Osteocyte (in vitro differentiated cells): ENCODE measurements at regions not wholly inside any gene's neighbourhood (a gene's known extent, or its start where the extent isn't known, plus 50 kb on each side); places are given as distances from the start of the nearest gene placed in this dataset.

Experiments
- DNase-seq: peaks from one replicate; pipeline ENCODE4 v3.0.0; 2021; ENCODE audit warnings: mixed read lengths; ENCODE audit not compliant: unreplicated experiment; ENCODE audit errors: extremely low spot score
- H3K27ac Mint-ChIP-seq: one replicate; pipeline ENCODE4 v1.8.0; 2021; ENCODE audit warnings: mild to moderate bottlenecking, mixed read lengths; ENCODE audit not compliant: unreplicated experiment
- H3K27me3 Mint-ChIP-seq: one replicate; pipeline ENCODE4 v1.8.0; 2021; ENCODE audit warnings: mixed read lengths; ENCODE audit not compliant: unreplicated experiment
- H3K36me3 Mint-ChIP-seq: one replicate; pipeline ENCODE4 v1.8.0; 2021; ENCODE audit warnings: mixed read lengths; ENCODE audit not compliant: unreplicated experiment
- H3K4me1 Mint-ChIP-seq: one replicate; pipeline ENCODE4 v1.8.0; 2021; ENCODE audit warnings: mixed read lengths; ENCODE audit not compliant: unreplicated experiment
- H3K4me3 Mint-ChIP-seq: one replicate; pipeline ENCODE4 v1.8.0; 2021; ENCODE audit warnings: mild to moderate bottlenecking, moderate library complexity, mixed read lengths; ENCODE audit not compliant: unreplicated experiment
- H3K9me3 Mint-ChIP-seq: one replicate; pipeline ENCODE4 v1.8.0; 2021; ENCODE audit warnings: mixed read lengths; ENCODE audit not compliant: unreplicated experiment
- CTCF ChIP-seq: fragments of 200-600 bp; sonication (generic); IDR thresholded peaks from 2 replicates; pipeline ENCODE4 v1.5.0; 2021; ENCODE audit warnings: antibody characterized with exemption, mild to moderate bottlenecking, moderate library complexity

GRCh38 chr10:113979409-113979808, 64.3 kb upstream of the ADRB1 start:
- Mint-ChIP-seq H3K27ac (no peak overlapping the region), H3K9me3 (peaks cover 4% of the 10 kb centered on the region), H3K4me1 (peaks cover 5% of the 10 kb centered on the region), H3K27me3 (no peaks in the 10 kb centered on the region), H3K36me3 (no peaks in the 10 kb centered on the region), H3K4me3 (no peak overlapping the region)
- DNase-seq: no peak
- no peak for TF ChIP-seq CTCF

- Mint-ChIP-seq H3K9me3 (no peaks in the 10 kb centered on the region), H3K4me3 (no peak overlapping the region), H3K4me1 (peaks cover 5% of the 10 kb centered on the region), H3K27ac (no peak overlapping the region), H3K27me3 (no peaks in the 10 kb centered on the region), H3K36me3 (no peaks in the 10 kb centered on the region)
- DNase-seq: no peak
- TF ChIP-seq CTCF: peak; percentile 25
Observed at GRCh38 chr10:113980408-113981087, 63.1 kb upstream of the ADRB1 start.

GRCh38 chr10:113982296-113982695, 61.4 kb upstream of the ADRB1 start:
- DNase-seq: no peak
- no peak for TF ChIP-seq CTCF
- Mint-ChIP-seq H3K27me3 (no peaks in the 10 kb centered on the region), H3K4me1 (peaks cover 5% of the 10 kb centered on the region), H3K4me3 (no peak overlapping the region), H3K9me3 (no peaks in the 10 kb centered on the region), H3K27ac (no peak overlapping the region), H3K36me3 (no peaks in the 10 kb centered on the region)

GRCh38 chr10:113982769-113983168, 60.9 kb upstream of the ADRB1 start:
- TF ChIP-seq CTCF: no peak
- Mint-ChIP-seq H3K36me3 (no peaks in the 10 kb centered on the region), H3K4me3 (no peak overlapping the region), H3K9me3 (no peaks in the 10 kb centered on the region), H3K27ac (no peak overlapping the region), H3K27me3 (no peaks in the 10 kb centered on the region), H3K4me1 (peaks cover 5% of the 10 kb centered on the region)
- DNase-seq: no peak

DNA sequence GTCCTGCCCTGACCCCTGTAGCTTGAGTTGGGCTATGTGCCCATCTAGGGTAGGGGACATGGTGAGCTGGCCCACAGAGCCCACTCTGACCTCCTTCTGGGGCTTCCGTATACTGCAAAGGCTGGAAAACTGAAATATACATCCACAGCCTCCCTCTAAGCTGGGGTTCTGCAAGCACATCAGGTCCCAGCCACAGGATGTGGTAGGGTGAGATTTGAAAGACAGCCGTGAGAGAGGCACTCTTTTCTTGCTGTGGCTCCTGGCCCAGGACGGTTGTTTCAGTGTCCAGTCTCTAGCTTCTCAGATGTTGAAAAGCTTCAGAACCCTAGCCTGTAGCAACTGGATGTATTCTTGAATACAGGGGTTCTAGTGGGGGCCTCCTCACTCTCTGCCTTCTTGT, 60.1 kb upstream of the ADRB1 start:
- no peaks in the 10 kb centered on the region for H3K27me3 Mint-ChIP-seq
- H3K27ac Mint-ChIP-seq: no peak overlapping the region
- peaks cover 5% of the 10 kb centered on the region for H3K4me1 Mint-ChIP-seq
- TF ChIP-seq CTCF: no peak
- no peak overlapping the region for H3K4me3 Mint-ChIP-seq
- DNase-seq: no peak
- no peaks in the 10 kb centered on the region for H3K9me3 Mint-ChIP-seq
- H3K36me3 Mint-ChIP-seq: no peaks in the 10 kb centered on the region
